GM23248 (cell line): ENCODE measurements at regions not wholly inside any gene's neighbourhood (a gene's known extent, or its start where the extent isn't known, plus 50 kb on each side); places are given as distances from the start of the nearest gene placed in this dataset.

Source experiments
- DNase-seq: peaks from one replicate; pipeline ENCODE4 v3.0.0-alpha.2; 2015
- H2AFZ ChIP-seq: fragments of 200-600 bp; sonication (generic); 2 replicates; pipeline ENCODE4 v1.6.1; 2016; ENCODE audit warnings: antibody characterized with exemption
- H3F3A ChIP-seq: fragments of 200-600 bp; sonication (generic); 2 replicates; pipeline ENCODE4 v1.6.1; 2016; ENCODE audit warnings: mild to moderate bottlenecking, antibody characterized with exemption, mixed run types; ENCODE audit not compliant: insufficient read depth
- H3K27ac ChIP-seq: fragments of 200-600 bp; sonication (generic); 2 replicates; pipeline ENCODE4 v1.5.1; 2016; ENCODE audit warnings: mild to moderate bottlenecking
- H3K27me3 ChIP-seq: fragments of 200-600 bp; sonication (generic); replicated peaks from 2 replicates; pipeline ENCODE4 v1.6.1; 2016; ENCODE audit warnings: mild to moderate bottlenecking; ENCODE audit not compliant: insufficient read depth
- H3K36me3 ChIP-seq: fragments of 200-600 bp; sonication (generic); 2 replicates; pipeline ENCODE4 v1.6.1; 2016; ENCODE audit warnings: low read depth, mild to moderate bottlenecking
- H3K4me1 ChIP-seq: fragments of 200-600 bp; sonication (generic); 2 replicates; pipeline ENCODE4 v1.6.1; 2016; ENCODE audit warnings: mild to moderate bottlenecking; ENCODE audit not compliant: insufficient read depth
- H3K4me2 ChIP-seq: fragments of 200-600 bp; sonication (generic); one replicate; pipeline ENCODE4 v1.6.1; 2016; ENCODE audit warnings: mild to moderate bottlenecking; ENCODE audit not compliant: unreplicated experiment
- H3K4me3 ChIP-seq: fragments of 200-600 bp; sonication (generic); 2 replicates; pipeline ENCODE4 v1.5.1; 2016; ENCODE audit warnings: mild to moderate bottlenecking
- H3K79me2 ChIP-seq: fragments of 200-600 bp; sonication (generic); 2 replicates; pipeline ENCODE4 v1.6.1; 2016; ENCODE audit warnings: mild to moderate bottlenecking; ENCODE audit not compliant: insufficient read depth
- H3K9ac ChIP-seq: fragments of 200-600 bp; sonication (generic); 2 replicates; pipeline ENCODE4 v1.6.1; 2016; ENCODE audit warnings: mild to moderate bottlenecking
- H3K9me2 ChIP-seq: fragments of 200-600 bp; sonication (generic); 2 replicates; pipeline ENCODE4 v1.6.1; 2016; ENCODE audit warnings: mixed run types, mild to moderate bottlenecking, moderate library complexity; ENCODE audit not compliant: insufficient read depth
- H3K9me3 ChIP-seq: fragments of 200-600 bp; sonication (generic); one replicate; pipeline ENCODE4 v1.6.1; 2017; ENCODE audit warnings: low read depth
- H4K20me1 ChIP-seq: fragments of 200-600 bp; sonication (generic); 2 replicates; pipeline ENCODE4 v1.6.0; 2016; ENCODE audit not compliant: insufficient read depth
- EZH2 ChIP-seq: fragments of 200-600 bp; sonication (generic); IDR thresholded peaks from 2 replicates; pipeline ENCODE4 v1.6.1; 2018; ENCODE audit warnings: antibody characterized with exemption, mild to moderate bottlenecking; ENCODE audit not compliant: insufficient read depth, poor library complexity, severe bottlenecking
- EZH2phosphoT487 ChIP-seq: fragments of 200-600 bp; sonication (generic); IDR thresholded peaks from 2 replicates; pipeline ENCODE4 v1.6.1; 2018; ENCODE audit warnings: antibody characterized with exemption, moderate library complexity, mild to moderate bottlenecking, low read depth; ENCODE audit not compliant: insufficient read depth
- WGBS, 2 experiments: methylation state at CpG; one replicate each; pipeline ENCODE4 v1.1.6; 2015 to 2017; ENCODE audit warnings: low lambda C conversion rate in 2 of 2, low coverage in 1 of 2; ENCODE audit errors: missing lambda C conversion rate in 2 of 2; 5-methylcytosine and 5-hydroxymethylcytosine counted together
- in situ Hi-C: fragments of 300-500 bp; cut with MboI; formaldehyde crosslinking; loops from 2 replicates; pipeline ENCODE4 v1.15.0; 2020

DNA sequence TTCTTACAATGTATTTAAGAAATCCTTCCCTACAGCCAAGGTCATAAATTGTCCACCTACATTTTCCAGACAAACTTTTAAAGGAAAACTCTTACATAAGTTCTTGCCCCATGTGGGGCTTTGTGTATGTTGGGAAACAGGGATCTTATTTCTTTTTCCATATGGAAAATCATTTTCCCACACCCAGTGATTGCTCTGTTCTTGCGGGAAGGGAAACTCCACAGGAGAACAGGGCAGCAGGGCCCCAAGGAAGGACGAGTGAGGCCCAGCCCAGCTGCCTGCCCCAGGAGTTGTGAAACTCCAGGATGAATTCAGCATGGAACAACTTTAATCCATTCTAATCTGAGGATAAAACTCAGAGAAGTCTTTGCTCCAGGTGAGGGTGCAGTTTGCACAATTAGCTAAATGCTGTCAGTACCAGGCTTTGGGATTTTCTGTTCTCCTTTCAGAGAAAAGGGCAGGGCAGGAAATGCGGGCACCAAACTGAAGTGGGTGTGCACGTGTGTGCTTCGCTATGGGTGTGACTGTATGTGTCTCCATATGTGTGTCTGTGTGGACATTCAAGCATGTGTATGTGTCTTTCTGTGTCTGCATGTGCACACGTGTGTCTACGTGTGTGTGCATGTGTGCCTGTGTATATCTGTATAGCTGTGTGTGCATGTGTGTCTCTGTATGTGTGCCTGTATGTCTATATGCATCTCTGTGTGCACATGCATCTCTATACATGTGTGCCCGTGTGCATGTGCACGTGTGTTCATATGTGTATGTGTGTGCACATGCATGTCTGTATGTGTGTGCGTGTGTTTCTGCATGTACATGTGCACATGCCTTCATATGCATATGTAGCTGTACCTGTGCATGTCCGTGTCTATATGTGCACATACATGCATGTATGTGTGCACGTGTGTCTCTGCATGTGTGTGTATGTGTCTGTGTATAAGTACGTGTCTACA, 102.0 kb upstream of the FAM20C start:
- Histone ChIP-seq H3K9ac (peak overlapping the region; percentile 58), H3K4me3 (no peak overlapping the region)
- no peak for TF ChIP-seq EZH2phosphoT487
- no peak for TF ChIP-seq EZH2

DNA sequence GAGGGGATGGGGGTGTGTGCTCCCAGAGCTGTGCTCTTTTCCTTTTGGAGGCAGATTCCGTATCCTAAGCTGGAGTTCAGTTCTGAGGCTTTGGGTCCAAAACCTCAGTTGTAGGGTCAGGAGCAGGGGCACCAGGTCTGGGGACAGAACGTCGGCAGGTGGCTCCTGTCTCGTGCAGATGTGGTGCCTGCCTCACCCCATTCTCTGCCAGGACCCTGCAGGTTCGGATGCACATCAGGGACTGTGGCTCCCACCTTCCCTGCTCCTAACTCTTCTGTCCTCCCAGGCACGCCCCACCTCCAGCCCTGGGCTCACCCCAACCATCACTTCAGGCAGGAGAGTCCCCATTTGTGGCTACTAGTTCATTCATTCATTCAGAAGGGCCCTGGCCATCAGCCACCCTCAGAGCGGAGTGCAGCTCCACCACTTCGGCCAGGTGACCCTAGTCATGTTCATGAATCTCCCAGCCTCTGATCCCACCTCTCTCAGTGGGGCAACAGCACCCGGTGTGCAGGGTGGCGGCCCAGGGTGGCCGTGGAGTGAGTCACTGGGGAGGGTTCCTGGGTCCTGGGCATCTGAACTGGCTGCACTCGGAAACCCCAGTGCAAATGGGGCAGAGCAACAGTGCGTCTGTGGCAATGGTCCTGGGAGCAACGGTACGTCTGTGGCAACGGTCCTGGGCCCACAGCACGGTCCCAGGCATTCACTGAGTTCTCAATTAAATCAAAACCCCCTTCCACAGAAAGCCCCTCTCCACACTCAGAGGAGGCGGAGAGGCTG, 100.8 kb upstream of the FAM20C start:
- H2AFZ ChIP-seq, result no peak overlapping the region
- H3K4me2 ChIP-seq, result no peak overlapping the region
- in situ Hi-C loops, result no loop called here
- no peaks in the 10 kb centered on the region for H3K36me3 ChIP-seq
- TF ChIP-seq EZH2, result no peak
- no peak for TF ChIP-seq EZH2phosphoT487
- H3F3A ChIP-seq, result peaks cover 31% of the 10 kb centered on the region
- H3K9me3 ChIP-seq, result no peaks in the 10 kb centered on the region
- no peak for DNase-seq
- peaks cover 43% of the 10 kb centered on the region for H3K4me1 ChIP-seq
- no peaks in the 10 kb centered on the region for H4K20me1 ChIP-seq
- H3K4me3 ChIP-seq, result no peak overlapping the region
- no peak overlapping the region for H3K9ac ChIP-seq
- 90 to 92% methylated on average over 18 of the region's 18 CpGs for WGBS, 2 experiments
- no peak overlapping the region for H3K27ac ChIP-seq
- no peaks in the 10 kb centered on the region for H3K27me3 ChIP-seq
- no peaks in the 10 kb centered on the region for H3K79me2 ChIP-seq
- H3K9me2 ChIP-seq, result no peaks in the 10 kb centered on the region

More for the DNA sequence above, 102.0 kb upstream of the FAM20C start:
- Histone ChIP-seq H3K9me3 (no peaks in the 10 kb centered on the region), H3K27me3 (no peaks in the 10 kb centered on the region), H3K4me2 (peak overlapping the region; percentile 49), H2AFZ (no peak overlapping the region), H4K20me1 (no peaks in the 10 kb centered on the region), H3K9me2 (no peaks in the 10 kb centered on the region), H3K36me3 (no peaks in the 10 kb centered on the region), H3K4me1 (peaks cover 37% of the 10 kb centered on the region), H3F3A (peaks cover 31% of the 10 kb centered on the region), H3K27ac (peak overlapping the region; percentile 86), H3K79me2 (no peaks in the 10 kb centered on the region)
- WGBS, 2 experiments, result 72% methylated on average over 13 of the region's 13 CpGs
- DNase-seq, result peak; percentile 75
- in situ Hi-C loops, result no loop called here

DNA sequence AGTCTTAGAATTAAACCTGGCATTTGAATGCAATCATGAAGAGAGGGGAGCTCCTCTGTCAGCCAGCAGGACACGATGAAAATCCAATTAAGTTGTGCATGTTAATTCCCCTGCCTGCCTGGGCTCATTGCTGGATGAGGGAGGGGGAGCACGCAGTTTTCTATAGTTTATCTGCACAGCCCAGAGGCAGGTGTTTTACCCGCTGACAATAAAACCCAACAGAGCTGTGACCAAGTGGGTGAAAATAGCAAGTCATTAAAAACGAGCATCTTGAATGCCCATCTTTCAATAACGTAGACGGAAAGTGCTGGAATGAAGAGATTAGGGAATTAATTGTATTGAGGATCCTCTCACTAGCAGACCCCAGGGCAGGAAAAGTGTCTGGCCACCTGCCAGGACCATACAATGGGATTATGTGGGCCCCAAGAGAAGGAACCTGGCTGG, 100.1 kb upstream of the FAM20C start:
- in situ Hi-C loops, result no loop called here
- peaks cover 43% of the 10 kb centered on the region for H3K4me1 ChIP-seq
- H2AFZ ChIP-seq, result no peak overlapping the region
- H3F3A ChIP-seq, result peaks cover 31% of the 10 kb centered on the region
- H3K36me3 ChIP-seq, result no peaks in the 10 kb centered on the region
- no peaks in the 10 kb centered on the region for H3K9me2 ChIP-seq
- no peaks in the 10 kb centered on the region for H3K79me2 ChIP-seq
- H3K27me3 ChIP-seq, result no peaks in the 10 kb centered on the region
- H3K9me3 ChIP-seq, result no peaks in the 10 kb centered on the region
- 84 to 89% methylated on average over 6 of the region's 6 CpGs for WGBS, 2 experiments
- H4K20me1 ChIP-seq, result no peaks in the 10 kb centered on the region
- no peak overlapping the region for H3K4me2 ChIP-seq
- no peak overlapping the region for H3K9ac ChIP-seq
- H3K4me3 ChIP-seq, result no peak overlapping the region
- no peak for DNase-seq
- H3K27ac ChIP-seq, result no peak overlapping the region
- no peak for TF ChIP-seq EZH2phosphoT487
- no peak for TF ChIP-seq EZH2

- no peaks in the 10 kb centered on the region for H3K27me3 ChIP-seq
- no peaks in the 10 kb centered on the region for H3K9me3 ChIP-seq
- H3K4me2 ChIP-seq, result no peak overlapping the region
- H3K4me3 ChIP-seq, result no peak overlapping the region
- H3K79me2 ChIP-seq, result no peaks in the 10 kb centered on the region
- no peak overlapping the region for H3K27ac ChIP-seq
- TF ChIP-seq EZH2 (no peak), EZH2phosphoT487 (no peak)
- in situ Hi-C loops, result no loop called here
- peaks cover 43% of the 10 kb centered on the region for H3K4me1 ChIP-seq
- DNase-seq, result no peak
- H3K9me2 ChIP-seq, result no peaks in the 10 kb centered on the region
- H2AFZ ChIP-seq, result no peak overlapping the region
- peaks cover 31% of the 10 kb centered on the region for H3F3A ChIP-seq
- WGBS, 2 experiments, result 95 to 96% methylated on average over 24 to 27 of the region's 27 CpGs
- no peaks in the 10 kb centered on the region for H3K36me3 ChIP-seq
- H3K9ac ChIP-seq, result no peak overlapping the region
- H4K20me1 ChIP-seq, result no peaks in the 10 kb centered on the region
Observed at GRCh38 chr7:92888-93672, 99.3 kb upstream of the FAM20C start.
